Keratinocyte (primary cell): ENCODE measurements at regions not wholly inside any gene's neighbourhood (a gene's known extent, or its start where the extent isn't known, plus 50 kb on each side); places are given as distances from the start of the nearest gene placed in this dataset.

ENCODE experiments used
- DNase-seq: peaks from one replicate; pipeline ENCODE4 v3.0.0-alpha.2; 2011; ENCODE audit warnings: low read depth, missing footprints, low spot score
- FAIRE-seq: peaks from 2 replicates; lab custom pipeline; 2011; peaks lifted over from hg19 to GRCh38; lab: Jason Lieb, UNC
- H2AFZ ChIP-seq: 2 replicates; pipeline ENCODE4 v1.6.0; 2012; ENCODE audit warnings: low read length, control low read depth, inconsistent platforms; ENCODE audit not compliant: control insufficient read depth
- H3K27ac ChIP-seq: 2 replicates; pipeline ENCODE4 v1.5.1; 2011; ENCODE audit warnings: low read length; ENCODE audit not compliant: control insufficient read depth, insufficient read depth
- H3K27me3 ChIP-seq: 3 replicates; pipeline ENCODE4 v1.6.0; 2011; ENCODE audit warnings: low read length; ENCODE audit not compliant: control insufficient read depth, insufficient read depth; ENCODE audit errors: extremely low read depth
- H3K36me3 ChIP-seq, 2 experiments: 2 replicates in 1 of 2; 3 replicates in 1 of 2; pipeline ENCODE4 v1.5.1; 2011; ENCODE audit warnings: low read length in 2 of 2, mild to moderate bottlenecking in 1 of 2; ENCODE audit not compliant: control insufficient read depth in 2 of 2, insufficient read depth in 2 of 2; ENCODE audit errors: extremely low read depth in 1 of 2
- H3K4me1 ChIP-seq: 3 replicates; pipeline ENCODE4 v1.5.1; 2011; ENCODE audit warnings: low read length; ENCODE audit not compliant: control insufficient read depth, insufficient read depth; ENCODE audit errors: extremely low read depth
- H3K4me2 ChIP-seq: 3 replicates; pipeline ENCODE4 v1.6.0; 2011; ENCODE audit warnings: low read depth, low read length; ENCODE audit not compliant: control insufficient read depth, insufficient read depth; ENCODE audit errors: extremely low read depth
- H3K4me3 ChIP-seq, 3 experiments: fragments of 200-600 bp in 1 of 3; sonication (generic) in 1 of 3; 2 replicates in 2 of 3; 3 replicates in 1 of 3; pipeline ENCODE4 v1.5.1; 2011 to 2016; ENCODE audit warnings: low read length in 3 of 3, mild to moderate bottlenecking in 3 of 3, control low read depth in 2 of 3, inconsistent platforms in 1 of 3, low read depth in 1 of 3, mixed read lengths in 1 of 3, mixed run types in 1 of 3, moderate library complexity in 1 of 3; ENCODE audit not compliant: control insufficient read depth in 2 of 3, insufficient read depth in 2 of 3; ENCODE audit errors: extremely low read depth in 1 of 3
- H3K79me2 ChIP-seq: 2 replicates; pipeline ENCODE4 v1.6.0; 2012; ENCODE audit warnings: low read length; ENCODE audit not compliant: control insufficient read depth, insufficient read depth
- H3K9ac ChIP-seq: 3 replicates; pipeline ENCODE4 v1.6.0; 2011; ENCODE audit warnings: low read length; ENCODE audit not compliant: control insufficient read depth, insufficient read depth; ENCODE audit errors: extremely low read depth
- H3K9me1 ChIP-seq: 3 replicates; pipeline ENCODE4 v1.6.0; 2011; ENCODE audit warnings: low read length; ENCODE audit not compliant: control insufficient read depth, insufficient read depth; ENCODE audit errors: extremely low read depth
- H3K9me3 ChIP-seq: 2 replicates; pipeline ENCODE4 v1.5.1; 2012; ENCODE audit warnings: low read depth, low read length; ENCODE audit not compliant: control insufficient read depth
- H4K20me1 ChIP-seq: 3 replicates; pipeline ENCODE4 v1.6.0; 2011; ENCODE audit warnings: low read length; ENCODE audit not compliant: control insufficient read depth, insufficient read depth; ENCODE audit errors: extremely low read depth
- CTCF ChIP-seq, 3 experiments: IDR thresholded peaks in 1 of 3; conservative IDR thresholded peaks in 1 of 3; optimal IDR thresholded peaks in 1 of 3; 2 replicates in 2 of 3; 3 replicates in 1 of 3; pipeline versions ENCODE3 to v1.5.1; 2011; ENCODE audit warnings: low read length in 3 of 3, mild to moderate bottlenecking in 3 of 3, moderate library complexity in 2 of 3, control low read depth in 1 of 3, inconsistent platforms in 1 of 3; ENCODE audit not compliant: insufficient read depth in 2 of 3; ENCODE audit errors: extremely low read depth in 1 of 3
- EZH2 ChIP-seq: IDR thresholded peaks from one replicate; pipeline ENCODE4 v1.6.1; 2012; ENCODE audit warnings: inconsistent platforms, mild to moderate bottlenecking, low read length, moderate library complexity
- dilution Hi-C: fragments of 300-500 bp; cut with MboI; formaldehyde crosslinking; loops from one replicate; pipeline ENCODE4 v1.7.0; 2020; ENCODE audit warnings: low sequenced_read_pairs; ENCODE audit not compliant: extremely low pct_ligation_motif_present

GRCh38 chr11:11076879-11077278 lies 219.0 kb upstream of the ZBED5 start:
- H3K27ac ChIP-seq: no peak overlapping the region
- H3K27me3 ChIP-seq: peaks cover 6% of the 10 kb centered on the region
- H3K9ac ChIP-seq: no peak overlapping the region
- dilution Hi-C loops: no loop called here
- H3K9me1 ChIP-seq: peaks cover 3% of the 10 kb centered on the region
- H3K4me3 ChIP-seq: no peak overlapping the region
- H2AFZ ChIP-seq: no peak overlapping the region
- no peaks in the 10 kb centered on the region for H3K9me3 ChIP-seq
- H3K4me2 ChIP-seq: no peak overlapping the region
- no peaks in the 10 kb centered on the region for H3K36me3 ChIP-seq
- DNase-seq (no peak), FAIRE-seq (no peak)
- no peak for TF ChIP-seq EZH2
- no peak for TF ChIP-seq CTCF (optimal IDR thresholded peaks at IDR 0.05 in 1 of 3, IDR thresholded peaks at IDR 0.05 in 1 of 3, conservative IDR thresholded peaks at IDR 0.05 in 1 of 3; ENCODE audit: extremely low read depth in 1 of 3, insufficient read depth in 2 of 3, low read length in 3 of 3)
- H3K79me2 ChIP-seq: no peaks in the 10 kb centered on the region
- H3K4me1 ChIP-seq: peaks cover 5% of the 10 kb centered on the region
- no peaks in the 10 kb centered on the region for H4K20me1 ChIP-seq

GRCh38 chr11:11076276-11076675 lies 218.4 kb upstream of the ZBED5 start:
- peaks cover 3% of the 10 kb centered on the region for H3K9me1 ChIP-seq
- H2AFZ ChIP-seq: no peak overlapping the region
- no peak for DNase-seq
- no peak overlapping the region for H3K4me3 ChIP-seq
- H3K9ac ChIP-seq: no peak overlapping the region
- no peaks in the 10 kb centered on the region for H3K79me2 ChIP-seq
- TF ChIP-seq EZH2: no peak
- no peak for TF ChIP-seq CTCF (optimal IDR thresholded peaks at IDR 0.05 in 1 of 3, IDR thresholded peaks at IDR 0.05 in 1 of 3, conservative IDR thresholded peaks at IDR 0.05 in 1 of 3; ENCODE audit: extremely low read depth in 1 of 3, insufficient read depth in 2 of 3, low read length in 3 of 3)
- H3K4me2 ChIP-seq: no peak overlapping the region
- no peak overlapping the region for H3K27ac ChIP-seq
- peaks cover 9% of the 10 kb centered on the region for H3K4me1 ChIP-seq
- peaks cover 4% of the 10 kb centered on the region for H4K20me1 ChIP-seq
- dilution Hi-C loops: no loop called here
- peaks cover 6% of the 10 kb centered on the region for H3K27me3 ChIP-seq
- H3K9me3 ChIP-seq: no peaks in the 10 kb centered on the region
- H3K36me3 ChIP-seq: no peaks in the 10 kb centered on the region
- FAIRE-seq: no peak
